ENCODE measurements at regions not wholly inside any gene's neighbourhood (a gene's known extent, or its start where the extent isn't known, plus 50 kb on each side); places are given as distances from the start of the nearest gene placed in this dataset.

DNA sequence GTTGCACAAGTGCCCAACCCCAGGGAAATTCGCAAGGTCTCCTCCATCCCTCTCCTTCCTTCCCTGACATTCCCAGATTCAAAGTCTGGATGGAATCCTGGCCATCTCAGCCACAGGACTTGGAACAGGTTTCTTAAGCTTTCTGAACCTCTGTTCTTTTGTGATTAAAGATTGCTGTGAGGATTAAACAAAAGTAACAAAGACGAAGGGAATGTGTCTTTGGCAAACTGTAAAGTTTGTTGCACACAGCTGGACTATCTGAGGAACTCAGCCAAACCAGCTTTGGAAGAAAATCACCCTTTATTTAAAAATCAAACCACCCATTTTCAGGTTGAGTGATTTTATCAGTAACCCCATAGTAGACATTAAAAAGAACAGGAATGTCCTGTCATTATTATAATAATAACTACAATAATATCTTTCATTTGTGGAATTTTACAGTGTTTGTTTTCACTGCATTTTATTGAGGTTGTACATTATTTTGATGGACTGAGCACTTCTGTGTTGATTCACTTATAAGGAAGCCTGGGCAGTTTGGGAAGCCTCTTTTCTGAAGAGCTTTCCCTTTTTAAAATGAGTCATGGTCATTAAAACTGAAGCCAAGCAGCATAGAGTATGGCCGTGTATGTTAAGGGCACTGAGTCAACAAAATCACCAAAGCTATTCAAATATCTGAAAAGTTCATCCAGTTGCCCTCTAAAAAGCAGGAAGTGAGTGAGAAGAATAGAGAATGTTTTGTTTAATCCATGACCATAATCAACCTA, 310.2 kb downstream of the AGTPBP1 start:
- CTCF ChIA-PET, result interaction anchor here (0.6 to 2.0 kb wide), 3 partner anchors 168 to 1035 kb away, joined by 4 to 6 read pairs (median 5); no protein-coding TSS in a partner anchor
- no peak for TF ChIP-seq MYNN (tag by site-specific recombination; IDR thresholded peaks at IDR 0.05; ENCODE audit: borderline replicate concordance)
- TF ChIP-seq PRDM1 (tag by site-specific recombination; IDR thresholded peaks at IDR 0.05), result no peak
- TF ChIP-seq ZNF571 (tag by site-specific recombination; IDR thresholded peaks at IDR 0.05), result no peak
- TF ChIP-seq ZNF266 (tag by site-specific recombination; IDR thresholded peaks at IDR 0.05; ENCODE audit: low read depth), result no peak
- no peak for TF ChIP-seq ZNF214 (tag by site-specific recombination; IDR thresholded peaks at IDR 0.05; ENCODE audit: borderline replicate concordance)
- TF ChIP-seq SP7 (tag by site-specific recombination; IDR thresholded peaks at IDR 0.05), result peak; percentile 8; the same call in 1 of the 2 replicates
- TF ChIP-seq, protein P1, sequence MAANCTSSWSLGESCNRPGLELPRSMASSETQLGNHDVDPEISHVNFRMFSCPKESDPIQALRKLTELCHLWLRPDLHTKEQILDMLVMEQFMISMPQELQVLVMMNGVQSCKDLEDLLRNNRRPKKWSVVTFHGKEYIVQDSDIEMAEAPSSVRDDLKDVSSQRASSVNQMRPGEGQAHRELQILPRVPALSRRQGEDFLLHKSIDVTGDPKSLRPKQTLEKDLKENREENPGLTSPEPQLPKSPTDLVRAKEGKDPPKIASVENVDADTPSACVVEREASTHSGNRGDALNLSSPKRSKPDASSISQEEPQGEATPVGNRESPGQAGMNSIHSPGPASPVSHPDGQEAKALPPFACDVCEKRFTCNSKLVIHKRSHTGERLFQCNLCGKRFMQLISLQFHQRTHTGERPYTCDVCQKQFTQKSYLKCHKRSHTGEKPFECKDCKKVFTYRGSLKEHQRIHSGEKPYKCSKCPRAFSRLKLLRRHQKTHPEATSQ (tag by site-specific recombination; IDR thresholded peaks at IDR 0.05), result no peak
- TF ChIP-seq ZBTB8A (tag by site-specific recombination; IDR thresholded peaks at IDR 0.05), result no peak
- no peak for TF ChIP-seq MEIS1 (CRISPR knock-in tag; IDR thresholded peaks at IDR 0.05; ENCODE audit: borderline replicate concordance)
- no peak for TF ChIP-seq ZNF558 (tag by site-specific recombination; IDR thresholded peaks at IDR 0.05)
- TF ChIP-seq ZFP69B (tag by site-specific recombination; IDR thresholded peaks at IDR 0.05), result peak; percentile 31; the same call in 1 of the 2 replicates
- TF ChIP-seq ZNF660 (tag by site-specific recombination; IDR thresholded peaks at IDR 0.05), result 0 out of 2 replicates have a peak, but pooled peaks have one; percentile 38
- no peak for TF ChIP-seq ZNF514 (tag by site-specific recombination; IDR thresholded peaks at IDR 0.05)
- no peak for TF ChIP-seq ZNF626 (tag by site-specific recombination; IDR thresholded peaks at IDR 0.05)
- TF ChIP-seq ZBTB7A (tag by site-specific recombination; IDR thresholded peaks at IDR 0.05; ENCODE audit: low read depth), result no peak
- TF ChIP-seq, protein P2, sequence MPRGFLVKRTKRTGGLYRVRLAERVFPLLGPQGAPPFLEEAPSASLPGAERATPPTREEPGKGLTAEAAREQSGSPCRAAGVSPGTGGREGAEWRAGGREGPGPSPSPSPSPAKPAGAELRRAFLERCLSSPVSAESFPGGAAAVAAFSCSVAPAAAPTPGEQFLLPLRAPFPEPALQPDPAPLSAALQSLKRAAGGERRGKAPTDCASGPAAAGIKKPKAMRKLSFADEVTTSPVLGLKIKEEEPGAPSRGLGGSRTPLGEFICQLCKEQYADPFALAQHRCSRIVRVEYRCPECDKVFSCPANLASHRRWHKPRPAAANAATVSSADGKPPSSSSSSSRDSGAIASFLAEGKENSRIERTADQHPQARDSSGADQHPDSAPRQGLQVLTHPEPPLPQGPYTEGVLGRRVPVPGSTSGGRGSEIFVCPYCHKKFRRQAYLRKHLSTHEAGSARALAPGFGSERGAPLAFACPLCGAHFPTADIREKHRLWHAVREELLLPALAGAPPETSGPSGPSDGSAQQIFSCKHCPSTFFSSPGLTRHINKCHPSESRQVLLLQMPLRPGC (tag by site-specific recombination; IDR thresholded peaks at IDR 0.05), result no peak
- TF ChIP-seq, protein P3, sequence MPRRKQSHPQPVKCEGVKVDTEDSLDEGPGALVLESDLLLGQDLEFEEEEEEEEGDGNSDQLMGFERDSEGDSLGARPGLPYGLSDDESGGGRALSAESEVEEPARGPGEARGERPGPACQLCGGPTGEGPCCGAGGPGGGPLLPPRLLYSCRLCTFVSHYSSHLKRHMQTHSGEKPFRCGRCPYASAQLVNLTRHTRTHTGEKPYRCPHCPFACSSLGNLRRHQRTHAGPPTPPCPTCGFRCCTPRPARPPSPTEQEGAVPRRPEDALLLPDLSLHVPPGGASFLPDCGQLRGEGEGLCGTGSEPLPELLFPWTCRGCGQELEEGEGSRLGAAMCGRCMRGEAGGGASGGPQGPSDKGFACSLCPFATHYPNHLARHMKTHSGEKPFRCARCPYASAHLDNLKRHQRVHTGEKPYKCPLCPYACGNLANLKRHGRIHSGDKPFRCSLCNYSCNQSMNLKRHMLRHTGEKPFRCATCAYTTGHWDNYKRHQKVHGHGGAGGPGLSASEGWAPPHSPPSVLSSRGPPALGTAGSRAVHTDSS (tag by site-specific recombination; IDR thresholded peaks at IDR 0.05), result no peak
- no peak for TF ChIP-seq BCL11B (tag by site-specific recombination; IDR thresholded peaks at IDR 0.05; ENCODE audit: low read depth)
- no peak for TF ChIP-seq GLIS1 (tag by site-specific recombination; IDR thresholded peaks at IDR 0.05)
- no peak for TF ChIP-seq ZNF548 (tag by site-specific recombination; IDR thresholded peaks at IDR 0.05)
- TF ChIP-seq ZNF426 (tag by site-specific recombination; IDR thresholded peaks at IDR 0.05), result no peak
- no peak for TF ChIP-seq ZNF311 (tag by site-specific recombination; IDR thresholded peaks at IDR 0.05; ENCODE audit: borderline replicate concordance)
- TF ChIP-seq ZNF624 (tag by site-specific recombination; IDR thresholded peaks at IDR 0.05), result no peak
- no peak for TF ChIP-seq ZIC2 (tag by site-specific recombination; IDR thresholded peaks at IDR 0.05)
- no peak for TF ChIP-seq EGR2 (tag by site-specific recombination; IDR thresholded peaks at IDR 0.05; ENCODE audit: low read depth)
- TF ChIP-seq ZNF341 (tag by site-specific recombination; IDR thresholded peaks at IDR 0.05; ENCODE audit: low read depth), result no peak
- no peak for TF ChIP-seq ZNF121 (tag by site-specific recombination; IDR thresholded peaks at IDR 0.05)
- no peak for TF ChIP-seq ZNF837 (tag by site-specific recombination; IDR thresholded peaks at IDR 0.05)
- no peak for TF ChIP-seq ZNF629 (tag by site-specific recombination; IDR thresholded peaks at IDR 0.05)
- peak; percentile 64; the same call in 1 of the 2 replicates for TF ChIP-seq FEZF1 (tag by site-specific recombination; IDR thresholded peaks at IDR 0.05)
- TF ChIP-seq ZNF521 (tag by site-specific recombination; IDR thresholded peaks at IDR 0.05), result no peak
- 0 out of 2 replicates have a peak, but pooled peaks have one; percentile 11 for TF ChIP-seq ZNF600 (tag by site-specific recombination; IDR thresholded peaks at IDR 0.05)
- TF ChIP-seq ZNF223 (tag by site-specific recombination; IDR thresholded peaks at IDR 0.05), result no peak
- no peak for TF ChIP-seq YY1 (tag by site-specific recombination; IDR thresholded peaks at IDR 0.05)

More for the DNA sequence above, 310.2 kb downstream of the AGTPBP1 start:
- Histone ChIP-seq H3K36me3 (ENCODE audit: control insufficient read depth in 2 of 2, insufficient read depth in 1 of 2, low read length in 2 of 2) (no peaks in the 10 kb centered on the region), H3K4me3 (ENCODE audit: low read depth, low read length) (no peak overlapping the region), H3K27ac (ENCODE audit: extremely low read depth, low read depth, low read length) (peak overlapping the region; percentile 16; the same call in 1 of the 2 replicates), H3K9me3 (ENCODE audit: control insufficient read depth, insufficient read depth, low read depth, low read length) (no peaks in the 10 kb centered on the region), H3K4me1 (ENCODE audit: control insufficient read depth, insufficient read depth, low read length) (peaks cover 9% of the 10 kb centered on the region)
- POLR2A ChIA-PET, result no interaction called here
